ENCODE measurements at regions not wholly inside any gene's neighbourhood (a gene's known extent, or its start where the extent isn't known, plus 50 kb on each side); places are given as distances from the start of the nearest gene placed in this dataset.

- Histone ChIP-seq H3K36me3 (ENCODE audit: insufficient read depth, low read length) (no peaks in the 10 kb centered on the region), H3K9ac (ENCODE audit: low read depth, low read length) (no peak overlapping the region), H3K79me2 (ENCODE audit: insufficient read depth, low read length) (no peaks in the 10 kb centered on the region), H3K4me1 (ENCODE audit: insufficient read depth, low read length) (no peaks in the 10 kb centered on the region), H3K4me2 (ENCODE audit: insufficient read depth, low read length) (no peak overlapping the region), H3K27me3 (ENCODE audit: insufficient read depth, low read length, poor library complexity) (peaks cover 5% of the 10 kb centered on the region), H2AFZ (ENCODE audit: low read depth, low read length) (no peak overlapping the region), H3K27ac (ENCODE audit: low read length) (no peak overlapping the region), H3K9me3 (ENCODE audit: insufficient read depth, low read length, severe bottlenecking) (no peaks in the 10 kb centered on the region), H3K4me3 (ENCODE audit: low read depth in 1 of 2, low read length in 2 of 2) (no peak overlapping the region), H4K20me1 (ENCODE audit: insufficient read depth, low read length) (no peaks in the 10 kb centered on the region)
- ATAC-seq (ENCODE audit: insufficient read depth, low read depth) (no peak), DNase-seq (no peak)
- TF ChIP-seq EZH2 (IDR thresholded peaks at IDR 0.05; ENCODE audit: borderline replicate concordance, low read depth, low read length, severe bottlenecking), result no peak
- TF ChIP-seq, protein P1, sequence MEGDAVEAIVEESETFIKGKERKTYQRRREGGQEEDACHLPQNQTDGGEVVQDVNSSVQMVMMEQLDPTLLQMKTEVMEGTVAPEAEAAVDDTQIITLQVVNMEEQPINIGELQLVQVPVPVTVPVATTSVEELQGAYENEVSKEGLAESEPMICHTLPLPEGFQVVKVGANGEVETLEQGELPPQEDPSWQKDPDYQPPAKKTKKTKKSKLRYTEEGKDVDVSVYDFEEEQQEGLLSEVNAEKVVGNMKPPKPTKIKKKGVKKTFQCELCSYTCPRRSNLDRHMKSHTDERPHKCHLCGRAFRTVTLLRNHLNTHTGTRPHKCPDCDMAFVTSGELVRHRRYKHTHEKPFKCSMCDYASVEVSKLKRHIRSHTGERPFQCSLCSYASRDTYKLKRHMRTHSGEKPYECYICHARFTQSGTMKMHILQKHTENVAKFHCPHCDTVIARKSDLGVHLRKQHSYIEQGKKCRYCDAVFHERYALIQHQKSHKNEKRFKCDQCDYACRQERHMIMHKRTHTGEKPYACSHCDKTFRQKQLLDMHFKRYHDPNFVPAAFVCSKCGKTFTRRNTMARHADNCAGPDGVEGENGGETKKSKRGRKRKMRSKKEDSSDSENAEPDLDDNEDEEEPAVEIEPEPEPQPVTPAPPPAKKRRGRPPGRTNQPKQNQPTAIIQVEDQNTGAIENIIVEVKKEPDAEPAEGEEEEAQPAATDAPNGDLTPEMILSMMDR (IDR thresholded peaks at IDR 0.05; ENCODE audit: borderline replicate concordance, extremely low read depth, low read length, poor library complexity, severe bottlenecking), result no peak
Measured at GRCh38 chr2:105539331-105539730, 140.5 kb upstream of the FHL2 start.

DNA sequence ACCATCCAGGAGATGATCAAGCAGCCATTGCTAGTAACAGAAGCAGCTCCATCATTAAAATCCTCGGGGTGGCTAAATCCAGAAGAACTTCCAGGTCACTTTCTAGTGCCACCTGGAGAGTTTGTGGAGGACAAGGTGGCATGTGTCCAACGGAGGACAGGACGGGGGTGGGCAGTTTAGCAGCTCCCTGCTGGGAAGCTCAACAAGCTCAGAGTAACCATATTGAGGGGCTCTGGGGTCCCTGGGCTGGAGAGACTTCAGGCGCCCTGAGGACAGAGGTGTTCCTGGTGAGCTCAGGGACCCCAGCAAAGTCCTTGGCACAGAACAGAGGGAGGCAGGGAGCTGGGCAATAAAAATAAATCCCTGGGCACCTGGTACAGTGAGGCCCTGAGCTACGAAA lies 140.0 kb upstream of the FHL2 start:
- no peak for ATAC-seq (ENCODE audit: insufficient read depth, low read depth)

DNA sequence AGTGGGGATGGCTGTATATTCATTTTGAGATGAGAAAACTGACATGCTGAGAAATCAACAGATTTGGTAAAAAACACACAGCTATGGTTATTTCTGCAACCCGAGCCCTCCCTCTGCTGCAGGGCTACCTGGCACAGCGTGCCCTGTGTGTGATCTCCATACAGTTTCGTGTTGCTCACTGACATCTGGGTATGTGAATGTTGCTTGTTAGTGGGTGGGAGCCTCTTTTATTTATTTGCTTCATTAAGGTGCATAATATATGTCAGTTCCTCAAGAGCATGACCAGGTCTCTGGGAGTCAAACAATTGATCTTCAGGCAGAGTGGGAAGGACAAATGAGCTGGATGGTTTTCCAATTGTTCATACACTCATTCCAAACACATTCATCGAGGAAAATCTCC lies 139.1 kb upstream of the FHL2 start:
- DNase-seq (no peak), ATAC-seq (ENCODE audit: insufficient read depth, low read depth) (no peak)
- Histone ChIP-seq H4K20me1 (ENCODE audit: insufficient read depth, low read length) (no peaks in the 10 kb centered on the region), H3K27ac (ENCODE audit: low read length) (no peak overlapping the region), H3K9ac (ENCODE audit: low read depth, low read length) (no peak overlapping the region), H2AFZ (ENCODE audit: low read depth, low read length) (no peak overlapping the region), H3K4me3 (ENCODE audit: low read depth in 1 of 2, low read length in 2 of 2) (no peak overlapping the region), H3K4me1 (ENCODE audit: insufficient read depth, low read length) (no peaks in the 10 kb centered on the region), H3K36me3 (ENCODE audit: insufficient read depth, low read length) (no peaks in the 10 kb centered on the region), H3K4me2 (ENCODE audit: insufficient read depth, low read length) (no peak overlapping the region), H3K27me3 (ENCODE audit: insufficient read depth, low read length, poor library complexity) (peaks cover 5% of the 10 kb centered on the region), H3K79me2 (ENCODE audit: insufficient read depth, low read length) (no peaks in the 10 kb centered on the region), H3K9me3 (ENCODE audit: insufficient read depth, low read length, severe bottlenecking) (no peaks in the 10 kb centered on the region)
- TF ChIP-seq, protein P1 (IDR thresholded peaks at IDR 0.05; ENCODE audit: borderline replicate concordance, extremely low read depth, low read length, poor library complexity, severe bottlenecking), result no peak
- no peak for TF ChIP-seq EZH2 (IDR thresholded peaks at IDR 0.05; ENCODE audit: borderline replicate concordance, low read depth, low read length, severe bottlenecking)

More for the DNA sequence above, 140.0 kb upstream of the FHL2 start:
- no peaks in the 10 kb centered on the region for H3K9me3 ChIP-seq (ENCODE audit: insufficient read depth, low read length, severe bottlenecking)
- H3K36me3 ChIP-seq (ENCODE audit: insufficient read depth, low read length), result no peaks in the 10 kb centered on the region
- no peaks in the 10 kb centered on the region for H4K20me1 ChIP-seq (ENCODE audit: insufficient read depth, low read length)
- no peaks in the 10 kb centered on the region for H3K79me2 ChIP-seq (ENCODE audit: insufficient read depth, low read length)
- no peak for DNase-seq
- no peaks in the 10 kb centered on the region for H3K4me1 ChIP-seq (ENCODE audit: insufficient read depth, low read length)
- no peak overlapping the region for H2AFZ ChIP-seq (ENCODE audit: low read depth, low read length)
- H3K9ac ChIP-seq (ENCODE audit: low read depth, low read length), result no peak overlapping the region
- TF ChIP-seq, protein P1 (IDR thresholded peaks at IDR 0.05; ENCODE audit: borderline replicate concordance, extremely low read depth, low read length, poor library complexity, severe bottlenecking), result no peak
- no peak for TF ChIP-seq EZH2 (IDR thresholded peaks at IDR 0.05; ENCODE audit: borderline replicate concordance, low read depth, low read length, severe bottlenecking)
- no peak overlapping the region for H3K27ac ChIP-seq (ENCODE audit: low read length)
- no peak overlapping the region for H3K4me3 ChIP-seq (ENCODE audit: low read depth in 1 of 2, low read length in 2 of 2)
- no peak overlapping the region for H3K4me2 ChIP-seq (ENCODE audit: insufficient read depth, low read length)
- peaks cover 5% of the 10 kb centered on the region for H3K27me3 ChIP-seq (ENCODE audit: insufficient read depth, low read length, poor library complexity)

GRCh38 chr2:105537466-105537865 lies 138.6 kb upstream of the FHL2 start:
- Histone ChIP-seq H3K27ac (ENCODE audit: low read length) (no peak overlapping the region), H3K4me2 (ENCODE audit: insufficient read depth, low read length) (no peak overlapping the region), H3K79me2 (ENCODE audit: insufficient read depth, low read length) (no peaks in the 10 kb centered on the region), H3K4me1 (ENCODE audit: insufficient read depth, low read length) (no peaks in the 10 kb centered on the region), H3K9me3 (ENCODE audit: insufficient read depth, low read length, severe bottlenecking) (no peaks in the 10 kb centered on the region), H2AFZ (ENCODE audit: low read depth, low read length) (no peak overlapping the region), H3K4me3 (ENCODE audit: low read depth in 1 of 2, low read length in 2 of 2) (no peak overlapping the region), H3K36me3 (ENCODE audit: insufficient read depth, low read length) (no peaks in the 10 kb centered on the region), H3K9ac (ENCODE audit: low read depth, low read length) (no peak overlapping the region), H4K20me1 (ENCODE audit: insufficient read depth, low read length) (no peaks in the 10 kb centered on the region), H3K27me3 (ENCODE audit: insufficient read depth, low read length, poor library complexity) (peaks cover 5% of the 10 kb centered on the region)
- no peak for DNase-seq
- no peak for TF ChIP-seq EZH2 (IDR thresholded peaks at IDR 0.05; ENCODE audit: borderline replicate concordance, low read depth, low read length, severe bottlenecking)
- TF ChIP-seq, protein P1 (IDR thresholded peaks at IDR 0.05; ENCODE audit: borderline replicate concordance, extremely low read depth, low read length, poor library complexity, severe bottlenecking), result no peak
- ATAC-seq (ENCODE audit: insufficient read depth, low read depth), result no peak
